ENCODE measurements at regions not wholly inside any gene's neighbourhood (a gene's known extent, or its start where the extent isn't known, plus 50 kb on each side); places are given as distances from the start of the nearest gene placed in this dataset.
"Not testable (repeated sequence)": the region's sequence is repeated elsewhere in the genome, so short reads cannot be mapped to it uniquely, and the experiment has no call there.

DNA sequence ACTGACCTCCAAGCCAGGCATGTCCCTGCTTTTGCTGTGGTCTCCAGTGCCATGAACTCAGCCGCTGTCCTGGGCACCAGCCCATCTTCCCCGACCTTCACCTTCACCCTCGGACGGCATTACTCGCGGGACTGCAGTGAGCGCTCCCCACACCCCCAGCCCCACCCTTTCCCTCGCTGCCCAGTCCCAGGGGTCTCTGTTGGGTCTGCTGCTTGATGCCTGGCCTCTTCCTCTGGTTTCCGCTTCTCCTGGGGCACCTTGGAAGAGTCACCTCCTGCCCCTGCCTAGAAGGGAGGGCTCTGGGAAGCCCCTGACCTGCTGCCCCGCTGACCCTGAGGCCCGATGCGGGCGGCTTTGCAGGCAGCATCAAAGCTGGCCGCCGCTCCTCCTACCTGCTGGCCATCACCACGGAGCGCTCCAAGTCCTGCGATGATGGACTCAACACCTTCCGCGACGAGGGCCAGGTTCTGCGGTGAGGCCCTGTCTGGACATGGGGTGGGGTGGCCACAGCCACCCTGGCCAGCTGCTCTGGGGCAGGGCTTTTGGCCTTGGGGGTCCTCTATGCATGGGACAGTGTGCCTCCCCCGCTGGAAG lies 102.3 kb downstream of the ZNF267 start:
- H3K36me3 ChIP-seq (ENCODE audit: control insufficient read depth in 2 of 2, insufficient read depth in 2 of 2, low read length in 2 of 2); H3K4me3 ChIP-seq (ENCODE audit: low read length in 2 of 2); H3K27me3 ChIP-seq (ENCODE audit: control insufficient read depth in 1 of 2, insufficient read depth in 2 of 2, low read length in 2 of 2); H3K27ac ChIP-seq (ENCODE audit: low read length); H3K4me1 ChIP-seq (ENCODE audit: control insufficient read depth, insufficient read depth, low read length); H3K9ac ChIP-seq (ENCODE audit: low read length in 2 of 2); H3K9me3 ChIP-seq (ENCODE audit: control insufficient read depth in 2 of 2, low read length in 2 of 2): not testable (repeated sequence)

DNA sequence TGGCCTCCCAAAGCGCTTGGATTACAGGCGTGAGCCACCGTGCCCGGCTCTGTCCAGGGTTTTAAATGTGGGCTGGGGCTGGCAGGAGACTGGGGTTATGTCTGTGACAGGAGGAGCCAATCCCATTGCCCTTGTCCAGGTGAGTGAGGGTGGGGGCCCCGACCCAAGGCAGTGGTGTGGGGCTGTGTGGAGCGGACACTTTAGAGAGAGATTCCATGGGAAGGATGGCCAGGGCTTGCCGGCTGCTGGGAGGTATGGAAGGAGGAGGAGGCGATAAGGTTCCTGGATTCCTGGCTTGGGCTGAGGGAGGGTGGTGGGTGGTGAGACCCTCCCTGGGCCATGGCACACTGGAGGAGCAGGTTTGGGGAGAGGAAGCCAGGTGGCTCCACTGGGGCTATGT lies 104.9 kb downstream of the ZNF267 start:
- not testable (repeated sequence) for H3K9ac ChIP-seq (ENCODE audit: low read length in 2 of 2); H3K4me3 ChIP-seq (ENCODE audit: low read length in 2 of 2); H3K36me3 ChIP-seq (ENCODE audit: control insufficient read depth in 2 of 2, insufficient read depth in 2 of 2, low read length in 2 of 2); H3K27me3 ChIP-seq (ENCODE audit: control insufficient read depth in 1 of 2, insufficient read depth in 2 of 2, low read length in 2 of 2); H3K9me3 ChIP-seq (ENCODE audit: control insufficient read depth in 2 of 2, low read length in 2 of 2); H3K27ac ChIP-seq (ENCODE audit: low read length); H3K4me1 ChIP-seq (ENCODE audit: control insufficient read depth, insufficient read depth, low read length)

DNA sequence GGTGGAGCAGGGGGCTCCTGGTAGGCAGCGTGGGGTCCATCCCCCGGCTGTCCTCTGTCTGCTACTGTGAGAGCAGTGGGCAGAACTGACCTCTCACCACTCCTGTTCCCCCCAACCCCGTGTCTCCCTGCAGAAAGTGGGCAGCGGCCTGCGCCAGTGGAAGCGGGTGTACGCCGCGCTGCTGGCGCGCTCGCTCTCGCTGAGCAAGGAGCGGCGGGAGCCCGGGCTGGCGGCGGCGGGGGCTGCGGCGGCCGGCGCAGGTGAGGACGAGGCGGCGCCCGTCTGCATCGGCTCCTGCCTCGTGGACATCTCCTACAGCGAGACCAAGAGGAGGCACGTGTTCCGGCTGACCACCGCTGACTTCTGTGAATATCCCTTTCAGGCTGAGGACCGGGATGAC lies 108.1 kb downstream of the ZNF267 start:
- not testable (repeated sequence) for H3K27me3 ChIP-seq (ENCODE audit: control insufficient read depth in 1 of 2, insufficient read depth in 2 of 2, low read length in 2 of 2); H3K4me1 ChIP-seq (ENCODE audit: control insufficient read depth, insufficient read depth, low read length); H3K36me3 ChIP-seq (ENCODE audit: control insufficient read depth in 2 of 2, insufficient read depth in 2 of 2, low read length in 2 of 2); H3K27ac ChIP-seq (ENCODE audit: low read length); H3K4me3 ChIP-seq (ENCODE audit: low read length in 2 of 2); H3K9ac ChIP-seq (ENCODE audit: low read length in 2 of 2); H3K9me3 ChIP-seq (ENCODE audit: control insufficient read depth in 2 of 2, low read length in 2 of 2)

DNA sequence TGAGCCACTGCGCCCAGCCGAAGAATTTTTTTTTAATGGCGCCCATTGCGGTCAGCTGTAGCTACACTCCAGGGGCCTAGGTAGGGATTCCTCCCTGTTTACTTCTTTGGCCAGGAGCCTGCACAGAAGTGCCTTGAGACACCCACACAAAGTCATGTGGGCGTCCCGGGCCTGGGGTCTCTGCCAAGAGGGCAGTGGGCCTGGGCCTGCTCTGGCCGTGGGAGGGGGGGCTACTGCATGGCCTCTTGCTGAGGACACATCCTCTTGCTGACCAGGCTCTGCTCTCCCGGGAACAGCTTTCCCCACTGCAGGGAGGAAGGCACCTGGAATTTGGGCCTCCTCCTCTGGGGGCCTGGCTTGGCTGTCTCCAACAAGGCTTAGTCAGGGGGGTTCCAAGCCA lies 109.4 kb downstream of the ZNF267 start:
- H3K4me3 ChIP-seq (ENCODE audit: low read length in 2 of 2); H3K27ac ChIP-seq (ENCODE audit: low read length); H3K36me3 ChIP-seq (ENCODE audit: control insufficient read depth in 2 of 2, insufficient read depth in 2 of 2, low read length in 2 of 2); H3K9ac ChIP-seq (ENCODE audit: low read length in 2 of 2); H3K9me3 ChIP-seq (ENCODE audit: control insufficient read depth in 2 of 2, low read length in 2 of 2); H3K27me3 ChIP-seq (ENCODE audit: control insufficient read depth in 1 of 2, insufficient read depth in 2 of 2, low read length in 2 of 2); H3K4me1 ChIP-seq (ENCODE audit: control insufficient read depth, insufficient read depth, low read length): not testable (repeated sequence)

DNA sequence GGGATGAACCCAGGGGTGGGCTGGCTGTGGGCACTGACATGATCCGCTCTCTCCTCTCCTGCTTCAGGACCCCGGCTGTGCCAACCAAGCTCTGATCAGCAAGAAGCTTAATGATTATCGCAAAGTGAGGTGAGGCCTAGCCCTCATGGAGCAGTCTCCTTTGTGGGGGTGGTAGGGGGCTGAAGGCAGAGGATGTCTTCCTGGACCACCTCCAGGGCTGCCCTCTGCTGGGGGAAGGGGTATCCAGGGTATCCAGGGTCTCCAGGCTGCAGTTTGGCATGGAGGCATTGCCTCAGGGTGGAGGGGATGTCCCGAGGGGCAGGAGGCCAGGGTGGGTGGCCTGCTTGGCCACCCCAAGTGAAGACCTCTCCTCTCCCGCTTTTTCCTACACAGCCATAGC lies 110.1 kb downstream of the ZNF267 start:
- H3K9me3 ChIP-seq (ENCODE audit: control insufficient read depth in 2 of 2, low read length in 2 of 2); H3K9ac ChIP-seq (ENCODE audit: low read length in 2 of 2); H3K27ac ChIP-seq (ENCODE audit: low read length); H3K27me3 ChIP-seq (ENCODE audit: control insufficient read depth in 1 of 2, insufficient read depth in 2 of 2, low read length in 2 of 2); H3K4me3 ChIP-seq (ENCODE audit: low read length in 2 of 2); H3K36me3 ChIP-seq (ENCODE audit: control insufficient read depth in 2 of 2, insufficient read depth in 2 of 2, low read length in 2 of 2); H3K4me1 ChIP-seq (ENCODE audit: control insufficient read depth, insufficient read depth, low read length): not testable (repeated sequence)

DNA sequence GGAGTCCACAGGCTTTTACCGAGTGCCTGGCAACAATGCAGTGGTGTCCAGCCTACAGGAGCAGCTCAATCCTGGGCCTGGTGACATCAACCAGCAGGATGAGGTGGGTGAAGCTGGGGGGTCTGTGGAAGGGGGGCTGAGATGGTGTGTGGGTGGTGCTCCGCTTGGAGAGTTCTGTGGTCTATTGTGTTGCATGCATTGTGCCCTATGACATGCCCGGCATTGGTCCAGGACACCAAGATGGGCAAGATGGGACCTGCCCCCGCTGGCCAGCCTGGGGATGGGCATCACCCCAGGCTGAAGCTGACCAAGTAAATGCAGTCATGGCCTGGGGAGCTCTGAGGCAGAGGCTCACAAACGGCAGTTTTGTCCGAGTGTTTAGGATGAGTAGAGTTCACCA lies 113.3 kb downstream of the ZNF267 start:
- H3K27me3 ChIP-seq (ENCODE audit: control insufficient read depth in 1 of 2, insufficient read depth in 2 of 2, low read length in 2 of 2); H3K4me3 ChIP-seq (ENCODE audit: low read length in 2 of 2); H3K4me1 ChIP-seq (ENCODE audit: control insufficient read depth, insufficient read depth, low read length); H3K36me3 ChIP-seq (ENCODE audit: control insufficient read depth in 2 of 2, insufficient read depth in 2 of 2, low read length in 2 of 2); H3K27ac ChIP-seq (ENCODE audit: low read length); H3K9ac ChIP-seq (ENCODE audit: low read length in 2 of 2); H3K9me3 ChIP-seq (ENCODE audit: control insufficient read depth in 2 of 2, low read length in 2 of 2): not testable (repeated sequence)

DNA sequence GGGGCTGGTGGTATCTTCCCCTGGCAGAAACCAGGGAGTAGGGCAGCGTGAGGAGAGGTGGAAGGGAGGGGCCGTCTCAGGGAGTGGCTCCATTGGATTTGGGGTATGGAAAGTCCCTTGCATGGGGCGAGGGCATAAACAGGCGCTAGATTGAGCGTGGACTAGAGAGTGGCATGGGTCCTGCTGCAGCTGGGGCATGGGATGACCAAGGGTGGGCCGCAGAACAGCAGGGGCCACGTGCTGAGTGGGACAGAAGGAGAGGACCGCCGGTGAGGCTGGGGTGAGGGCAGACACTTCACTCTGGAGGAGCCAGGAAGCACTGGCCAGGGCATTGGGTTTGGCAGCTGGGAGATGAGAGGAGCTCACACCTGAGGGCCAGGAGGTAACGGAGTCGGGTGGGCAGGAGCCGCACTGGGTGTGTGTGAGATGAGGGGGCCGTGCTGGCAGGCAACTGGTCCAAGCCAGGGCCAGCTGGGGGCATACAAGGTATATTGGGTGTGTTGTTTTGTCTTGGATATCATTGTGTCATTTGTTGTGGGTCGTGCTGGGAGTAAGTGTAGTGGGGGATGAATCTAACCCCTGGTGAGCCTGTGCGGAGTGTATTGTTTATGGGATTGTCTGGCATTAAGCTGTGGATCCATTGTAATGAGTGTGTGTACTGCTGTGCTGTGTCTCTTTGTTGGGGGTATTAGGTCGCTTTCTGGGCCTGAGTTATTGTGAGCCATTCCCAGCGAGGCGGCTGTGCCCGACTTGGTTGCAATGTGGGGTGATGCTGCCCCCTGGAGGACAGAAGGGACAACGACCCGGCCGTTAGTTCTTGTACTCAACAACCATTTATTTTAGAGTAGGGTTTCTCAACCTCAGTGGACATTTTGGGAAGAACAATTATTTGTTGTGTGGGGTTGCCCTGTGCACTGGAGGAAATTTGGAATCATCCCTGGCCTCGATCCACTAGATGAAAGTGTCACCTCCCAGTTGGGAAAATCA lies 115.3 kb downstream of the ZNF267 start:
- not testable (repeated sequence) for H3K4me1 ChIP-seq (ENCODE audit: control insufficient read depth, insufficient read depth, low read length); H3K27me3 ChIP-seq (ENCODE audit: control insufficient read depth in 1 of 2, insufficient read depth in 2 of 2, low read length in 2 of 2); H3K9me3 ChIP-seq (ENCODE audit: control insufficient read depth in 2 of 2, low read length in 2 of 2); H3K27ac ChIP-seq (ENCODE audit: low read length); H3K9ac ChIP-seq (ENCODE audit: low read length in 2 of 2); H3K36me3 ChIP-seq (ENCODE audit: control insufficient read depth in 2 of 2, insufficient read depth in 2 of 2, low read length in 2 of 2); H3K4me3 ChIP-seq (ENCODE audit: low read length in 2 of 2)

DNA sequence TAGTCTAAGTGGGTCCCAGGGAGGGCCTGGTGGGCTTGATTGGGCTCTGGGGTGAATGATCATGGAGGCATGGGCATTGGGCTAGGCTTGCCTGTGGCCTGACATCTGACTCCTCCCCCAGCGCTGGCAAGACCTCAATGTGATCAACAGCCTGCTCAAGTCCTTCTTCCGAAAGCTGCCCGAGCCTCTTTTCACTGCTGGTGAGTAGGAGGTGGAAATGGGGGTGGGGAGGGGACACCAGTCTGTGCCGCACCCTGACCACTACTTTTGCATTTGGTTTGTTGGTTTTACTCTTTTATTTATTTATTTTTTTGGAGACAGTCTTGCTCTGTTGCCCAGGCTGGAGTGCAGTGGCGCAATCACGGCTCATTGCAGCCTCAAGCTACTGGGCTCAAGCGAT lies 116.7 kb downstream of the ZNF267 start:
- not testable (repeated sequence) for H3K27ac ChIP-seq (ENCODE audit: low read length); H3K9me3 ChIP-seq (ENCODE audit: control insufficient read depth in 2 of 2, low read length in 2 of 2); H3K36me3 ChIP-seq (ENCODE audit: control insufficient read depth in 2 of 2, insufficient read depth in 2 of 2, low read length in 2 of 2); H3K9ac ChIP-seq (ENCODE audit: low read length in 2 of 2); H3K4me1 ChIP-seq (ENCODE audit: control insufficient read depth, insufficient read depth, low read length); H3K4me3 ChIP-seq (ENCODE audit: low read length in 2 of 2); H3K27me3 ChIP-seq (ENCODE audit: control insufficient read depth in 1 of 2, insufficient read depth in 2 of 2, low read length in 2 of 2)

DNA sequence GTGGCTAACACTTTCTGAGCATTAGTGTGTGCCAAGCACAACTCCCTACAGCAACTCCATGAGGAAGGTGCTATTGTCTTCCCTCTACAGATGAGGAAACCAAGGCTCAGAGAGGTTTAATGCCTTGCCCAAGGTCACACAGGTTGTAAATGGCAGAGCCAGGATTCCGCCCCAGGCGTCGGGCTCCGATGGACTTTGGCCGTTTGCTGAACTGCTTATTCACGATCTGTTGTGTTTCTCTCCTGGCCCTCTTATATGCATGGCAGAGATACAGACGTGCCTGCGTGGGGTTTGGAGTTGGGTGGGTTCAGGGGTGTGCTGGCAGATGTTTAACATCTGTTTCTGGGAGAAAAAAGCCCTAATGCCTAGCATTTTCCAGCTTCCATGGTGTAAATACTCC lies 117.4 kb downstream of the ZNF267 start:
- H3K9me3 ChIP-seq (ENCODE audit: control insufficient read depth in 2 of 2, low read length in 2 of 2); H3K36me3 ChIP-seq (ENCODE audit: control insufficient read depth in 2 of 2, insufficient read depth in 2 of 2, low read length in 2 of 2); H3K9ac ChIP-seq (ENCODE audit: low read length in 2 of 2); H3K27me3 ChIP-seq (ENCODE audit: control insufficient read depth in 1 of 2, insufficient read depth in 2 of 2, low read length in 2 of 2); H3K27ac ChIP-seq (ENCODE audit: low read length); H3K4me3 ChIP-seq (ENCODE audit: low read length in 2 of 2); H3K4me1 ChIP-seq (ENCODE audit: control insufficient read depth, insufficient read depth, low read length): not testable (repeated sequence)

DNA sequence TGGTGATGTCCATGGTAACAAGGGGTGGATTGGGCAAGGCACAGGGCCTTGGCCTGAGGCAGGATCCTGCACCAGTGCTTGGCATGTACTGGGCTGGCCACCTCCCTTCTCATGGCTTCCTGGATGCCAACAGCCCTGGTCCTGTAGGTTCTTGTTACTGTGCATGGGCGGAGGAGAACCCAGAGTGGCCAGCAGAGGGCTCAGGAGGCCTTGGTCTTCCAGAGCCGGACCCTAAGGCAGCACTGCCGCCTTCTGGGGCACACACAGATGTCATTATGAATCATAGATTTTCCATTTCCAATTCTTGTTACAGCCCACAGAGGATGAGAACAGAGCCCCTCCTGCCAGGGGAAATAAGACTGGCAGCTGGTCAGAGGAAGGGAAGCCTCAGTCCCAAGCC lies 122.7 kb downstream of the ZNF267 start:
- H3K27ac ChIP-seq (ENCODE audit: low read length); H3K4me3 ChIP-seq (ENCODE audit: low read length in 2 of 2); H3K4me1 ChIP-seq (ENCODE audit: control insufficient read depth, insufficient read depth, low read length); H3K9ac ChIP-seq (ENCODE audit: low read length in 2 of 2); H3K36me3 ChIP-seq (ENCODE audit: control insufficient read depth in 2 of 2, insufficient read depth in 2 of 2, low read length in 2 of 2); H3K9me3 ChIP-seq (ENCODE audit: control insufficient read depth in 2 of 2, low read length in 2 of 2); H3K27me3 ChIP-seq (ENCODE audit: control insufficient read depth in 1 of 2, insufficient read depth in 2 of 2, low read length in 2 of 2): not testable (repeated sequence)

DNA sequence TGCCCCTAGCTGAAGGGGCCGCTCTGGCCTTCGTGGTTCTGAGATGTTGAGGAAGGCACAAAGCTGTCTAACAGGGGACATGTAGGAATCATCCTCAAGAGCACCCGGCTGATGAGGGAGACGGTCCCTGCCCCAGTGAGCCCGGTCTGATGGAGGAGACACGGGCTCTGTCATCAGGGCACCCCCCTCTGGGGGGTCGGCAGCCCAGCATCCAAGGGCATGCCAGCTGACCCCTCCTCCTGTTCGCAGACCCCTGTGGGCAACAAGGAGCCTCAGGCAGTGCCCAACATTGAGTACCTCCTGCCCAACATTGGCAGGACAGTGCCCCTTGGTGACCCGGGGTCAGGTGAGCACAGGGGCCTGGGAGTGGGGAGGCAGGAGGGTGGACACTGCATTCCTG lies 128.9 kb downstream of the ZNF267 start:
- not testable (repeated sequence) for H3K4me1 ChIP-seq (ENCODE audit: control insufficient read depth, insufficient read depth, low read length); H3K9me3 ChIP-seq (ENCODE audit: control insufficient read depth in 2 of 2, low read length in 2 of 2); H3K27me3 ChIP-seq (ENCODE audit: control insufficient read depth in 1 of 2, insufficient read depth in 2 of 2, low read length in 2 of 2); H3K9ac ChIP-seq (ENCODE audit: low read length in 2 of 2); H3K4me3 ChIP-seq (ENCODE audit: low read length in 2 of 2); H3K27ac ChIP-seq (ENCODE audit: low read length); H3K36me3 ChIP-seq (ENCODE audit: control insufficient read depth in 2 of 2, insufficient read depth in 2 of 2, low read length in 2 of 2)

All from stomach smooth muscle (tissue), 2 donors.